HG02840 (cell line): ENCODE measurements at regions not wholly inside any gene's neighbourhood (a gene's known extent, or its start where the extent isn't known, plus 50 kb on each side); places are given as distances from the start of the nearest gene placed in this dataset.

Source experiments
- ATAC-seq: cut with Tn5 transposase; IDR thresholded peaks from one replicate; pipeline ENCODE4 v1.9.1; 2021; ENCODE audit warnings: mild to moderate bottlenecking, moderate library complexity, moderate number of reproducible peaks; ENCODE audit not compliant: unreplicated experiment, low FRiP score

DNA sequence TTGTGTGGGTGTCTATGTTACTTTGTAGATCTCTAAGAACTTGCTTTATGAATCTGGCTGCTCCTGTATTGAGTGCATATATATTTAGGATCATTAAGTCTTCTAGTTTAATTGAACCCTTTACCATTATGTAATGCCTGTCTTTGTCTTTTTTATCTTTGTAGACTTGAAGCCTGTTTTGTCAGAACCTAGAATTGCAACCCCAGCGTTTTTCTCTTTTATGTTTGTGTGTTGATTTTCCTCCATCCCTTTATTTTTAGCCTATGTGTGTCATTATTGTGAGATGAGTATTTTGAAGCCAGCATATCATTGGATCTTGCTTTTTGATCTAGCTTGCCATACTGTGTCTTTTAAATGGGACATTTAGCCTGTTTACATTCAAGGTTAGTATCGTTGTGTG, 573.2 kb downstream of the BRINP3 start:
- no peak for ATAC-seq

GRCh38 chr1:189908113-189908512, 569.6 kb downstream of the BRINP3 start:
- no peak for ATAC-seq

DNA sequence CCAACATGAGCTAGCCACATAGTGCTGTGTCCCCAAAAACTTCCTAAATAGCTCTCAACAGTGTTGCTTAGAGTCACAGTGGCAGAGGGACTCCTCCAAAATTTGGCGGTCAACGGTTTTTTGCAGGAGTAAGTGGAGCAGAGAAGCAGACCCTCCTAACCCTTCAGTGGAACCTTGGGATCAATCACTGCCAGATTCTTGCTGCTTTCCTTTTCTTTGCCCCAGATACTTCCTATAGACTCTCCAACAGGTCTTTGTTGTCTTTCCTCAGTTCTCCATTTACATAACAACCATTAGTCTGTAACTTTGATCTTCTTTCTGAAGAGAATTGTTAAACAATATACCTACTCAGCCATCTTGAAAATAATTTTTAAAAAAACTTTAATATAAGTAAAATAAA, 556.1 kb downstream of the BRINP3 start:
- ATAC-seq, result no peak

DNA sequence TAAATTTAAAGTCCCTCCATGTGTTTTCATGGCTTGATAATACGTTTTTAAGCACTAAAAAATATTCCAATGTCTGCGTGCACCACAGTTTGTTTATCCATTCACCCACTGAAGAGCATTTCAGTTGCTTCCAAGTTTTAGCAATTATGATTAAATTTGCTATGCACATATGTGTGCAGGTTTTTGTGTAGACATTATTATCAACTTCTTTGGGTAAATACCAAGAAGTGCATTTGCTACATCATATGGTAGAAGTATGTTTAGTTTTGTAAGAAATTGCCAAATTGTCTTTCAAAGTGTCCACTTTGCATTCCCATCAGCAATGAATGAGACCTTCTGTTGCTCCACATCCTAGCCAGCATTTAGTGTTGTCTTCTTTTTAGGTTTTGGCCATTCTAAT, 550.0 kb downstream of the BRINP3 start:
- no peak for ATAC-seq

GRCh38 chr1:189929501-189930099, 548.1 kb downstream of the BRINP3 start:
- ATAC-seq, result no peak

DNA sequence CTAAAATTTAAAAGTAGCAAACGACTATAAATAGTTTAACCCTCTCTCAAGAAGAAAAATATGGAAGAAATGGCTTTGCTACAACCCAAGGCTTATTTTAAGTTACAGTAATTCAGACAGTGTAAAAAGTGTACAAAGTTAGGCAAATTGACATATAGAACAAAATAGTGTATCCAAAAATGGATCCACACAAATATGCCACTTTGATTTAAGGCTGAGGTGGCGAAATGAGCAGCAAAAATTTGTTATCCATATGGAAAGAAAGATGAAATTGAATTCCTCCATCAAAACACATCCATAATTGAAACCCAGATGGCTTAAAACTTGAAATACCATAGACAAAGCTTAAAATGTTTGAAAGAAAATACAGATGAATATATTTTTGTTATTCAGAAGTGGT, 540.8 kb downstream of the BRINP3 start:
- ATAC-seq, result no peak

DNA sequence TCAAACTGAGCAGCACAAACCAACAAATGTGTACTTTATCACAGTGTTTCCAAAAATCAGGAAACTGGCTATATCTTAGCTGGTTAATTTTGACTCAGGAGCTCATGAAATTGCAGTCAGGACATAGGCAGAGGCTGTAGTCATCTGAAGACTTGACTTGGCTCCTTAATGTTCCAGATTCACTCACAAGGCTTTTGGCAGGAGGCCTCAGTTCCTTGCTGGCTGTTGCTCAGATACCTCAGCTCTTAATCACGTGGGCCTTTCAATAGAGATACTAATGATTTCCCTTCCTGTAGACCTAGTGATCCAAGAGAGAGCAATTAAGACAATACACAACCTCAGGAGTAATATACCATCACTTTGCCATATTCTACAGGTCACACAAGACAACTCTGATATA, 537.7 kb downstream of the BRINP3 start:
- ATAC-seq, result no peak

DNA sequence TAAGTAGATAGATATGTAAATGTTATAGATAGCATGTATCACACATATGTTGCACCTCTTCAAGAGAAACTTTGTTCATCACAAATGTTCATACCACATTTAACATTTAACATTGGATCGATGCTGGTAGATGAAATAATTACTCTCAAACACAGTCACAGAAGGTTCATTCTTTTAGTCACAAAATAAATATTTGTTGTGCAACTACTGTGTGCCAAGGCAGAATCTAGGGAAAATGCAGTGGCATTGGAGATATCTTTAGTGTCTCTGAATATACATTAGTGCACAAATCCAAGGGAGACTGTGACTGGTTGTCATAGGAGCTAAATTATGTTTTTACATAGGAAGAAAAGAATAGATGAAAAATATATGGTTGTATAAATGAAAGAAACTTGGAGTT, 535.7 kb downstream of the BRINP3 start:
- no peak for ATAC-seq

DNA sequence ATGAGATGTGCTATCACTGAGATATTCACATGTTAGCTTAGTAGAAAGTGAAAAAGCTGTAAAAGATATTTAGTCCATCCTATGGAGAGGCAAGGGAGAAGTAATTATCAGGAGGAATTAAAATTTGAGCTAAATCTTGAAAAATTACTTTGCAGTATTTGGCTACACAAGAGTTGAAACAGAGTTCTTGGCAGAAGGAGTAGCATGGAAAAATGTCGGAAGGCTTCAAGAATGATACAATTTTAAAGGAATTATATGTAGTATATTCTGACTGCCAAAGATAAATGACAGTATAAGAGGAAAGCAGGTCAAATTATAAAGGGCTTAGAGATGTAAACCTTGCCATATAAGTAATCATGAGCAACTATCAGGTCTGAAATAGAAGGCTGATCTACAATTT, 518.9 kb downstream of the BRINP3 start:
- ATAC-seq, result no peak

GRCh38 chr1:189960769-189961168, 516.9 kb downstream of the BRINP3 start:
- ATAC-seq, result no peak

DNA sequence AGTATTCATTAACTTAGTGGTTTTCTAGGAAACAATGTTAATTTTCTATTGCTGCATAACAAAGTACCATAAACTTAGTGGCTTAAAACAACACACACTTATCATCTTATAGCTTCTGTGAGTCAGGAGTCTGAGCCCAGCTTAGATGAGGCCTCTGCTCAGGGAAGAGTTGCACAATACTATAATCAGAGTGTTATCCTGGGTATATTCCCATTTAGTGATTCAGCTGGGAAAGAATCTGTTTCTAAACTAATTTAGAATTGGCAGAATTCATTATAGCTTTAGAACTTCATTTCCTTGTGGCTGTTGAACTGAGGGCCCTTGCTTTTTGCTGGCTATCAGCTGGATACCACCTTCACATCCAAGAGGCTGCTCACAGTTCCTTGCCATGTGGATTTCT, 515.5 kb downstream of the BRINP3 start:
- no peak for ATAC-seq

DNA sequence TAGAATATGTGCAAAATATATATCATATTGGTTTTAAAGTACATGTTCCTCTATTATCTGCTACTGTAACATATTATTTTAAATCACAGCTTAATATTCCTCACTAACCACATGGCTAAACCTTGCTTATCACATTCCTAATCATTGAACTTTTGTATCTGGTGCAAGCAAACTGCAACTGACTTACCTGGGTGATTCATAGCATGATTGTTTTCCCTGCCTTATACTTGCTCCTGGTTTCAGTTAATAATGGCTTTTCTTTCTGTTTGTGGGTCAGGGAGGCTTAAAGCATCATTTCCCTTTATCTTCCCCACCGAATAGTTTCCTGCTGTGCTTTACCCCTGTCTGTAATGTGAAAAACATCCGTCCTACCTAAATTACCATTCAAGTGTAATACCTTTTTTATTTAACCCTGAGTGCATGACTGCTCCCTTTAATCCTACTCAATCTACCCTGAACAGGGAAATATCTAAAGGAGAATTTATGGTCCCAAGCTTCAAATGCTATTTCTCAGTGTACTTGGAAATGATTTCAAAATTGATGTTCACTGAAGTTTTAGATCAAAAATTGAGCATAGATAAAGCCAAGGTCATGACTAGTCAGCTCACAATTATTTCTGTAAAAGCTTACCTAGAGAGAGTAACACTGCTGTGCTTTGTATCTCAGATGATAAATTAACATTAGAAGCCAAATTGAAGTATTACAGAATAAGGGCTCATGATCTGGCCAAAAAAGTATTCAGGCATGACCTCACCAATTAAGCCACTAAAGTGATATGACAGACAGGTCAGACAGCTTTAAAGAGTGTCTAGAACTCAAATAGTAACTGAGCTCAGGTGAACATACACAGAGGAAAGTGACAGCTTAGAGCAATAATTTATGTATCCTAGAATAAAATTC, 507.1 kb downstream of the BRINP3 start:
- ATAC-seq, result no peak

- no peak for ATAC-seq
These were observed 506.0 kb downstream of the BRINP3 start for GRCh38 chr1:189971656-189972055.

GRCh38 chr1:189977184-189977583, 500.5 kb downstream of the BRINP3 start:
- ATAC-seq, result no peak

DNA sequence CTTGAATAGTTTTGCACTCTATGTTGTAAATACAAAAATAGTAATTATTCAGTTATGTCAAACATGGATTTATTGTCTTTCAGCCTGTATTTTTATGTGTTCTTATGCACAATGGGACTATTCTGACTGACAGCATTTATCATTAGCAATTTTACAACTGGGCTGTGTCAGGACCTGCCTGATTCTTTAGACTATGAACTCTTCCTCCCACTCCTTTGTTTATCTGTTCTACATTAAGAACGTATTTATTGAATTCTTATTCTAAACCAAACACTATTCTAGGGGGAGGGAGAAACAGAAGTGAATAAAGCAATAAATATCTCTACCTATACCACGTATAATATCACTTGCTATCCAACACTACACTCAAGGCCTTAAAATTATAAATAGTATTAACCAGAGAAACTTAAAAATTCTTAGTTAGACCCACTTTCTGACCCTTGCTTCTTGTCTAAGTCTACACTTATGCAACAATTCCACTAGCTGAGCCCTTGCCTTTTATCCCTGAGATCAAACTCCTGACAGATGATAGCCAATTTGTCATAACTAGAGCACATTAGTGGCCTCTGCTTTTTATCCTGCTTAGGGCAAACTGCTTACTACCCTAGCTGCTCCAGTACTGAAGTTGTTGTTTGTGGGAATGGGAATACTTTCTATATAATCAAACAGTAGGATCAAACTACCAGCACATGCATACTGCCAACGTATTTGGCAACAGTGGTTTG, 494.3 kb downstream of the BRINP3 start:
- no peak for ATAC-seq

DNA sequence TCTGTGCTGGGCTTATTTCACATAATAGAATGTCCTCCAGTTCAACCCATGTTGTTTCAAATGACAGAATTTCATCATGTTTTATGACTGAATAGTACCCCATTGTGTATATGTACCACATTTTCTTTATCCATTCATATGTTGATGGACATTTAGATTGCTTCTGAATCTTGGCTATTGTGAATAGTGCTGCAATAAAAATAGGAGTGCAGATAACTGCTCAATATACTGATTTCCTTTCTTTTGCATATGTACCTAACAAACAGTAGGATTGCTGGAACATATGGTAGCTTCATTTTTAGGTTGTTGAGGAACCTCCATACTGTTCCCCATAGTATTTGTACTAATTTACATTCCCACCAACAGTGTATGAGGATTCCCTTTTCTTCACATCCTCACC, 491.1 kb downstream of the BRINP3 start:
- no peak for ATAC-seq

GRCh38 chr1:189987509-189987908, 490.2 kb downstream of the BRINP3 start:
- no peak for ATAC-seq

- ATAC-seq, result no peak
These were observed 484.8 kb downstream of the BRINP3 start for GRCh38 chr1:189992856-189993255.

GRCh38 chr1:190000365-190000872, 477.2 kb downstream of the BRINP3 start:
- ATAC-seq, result no peak

DNA sequence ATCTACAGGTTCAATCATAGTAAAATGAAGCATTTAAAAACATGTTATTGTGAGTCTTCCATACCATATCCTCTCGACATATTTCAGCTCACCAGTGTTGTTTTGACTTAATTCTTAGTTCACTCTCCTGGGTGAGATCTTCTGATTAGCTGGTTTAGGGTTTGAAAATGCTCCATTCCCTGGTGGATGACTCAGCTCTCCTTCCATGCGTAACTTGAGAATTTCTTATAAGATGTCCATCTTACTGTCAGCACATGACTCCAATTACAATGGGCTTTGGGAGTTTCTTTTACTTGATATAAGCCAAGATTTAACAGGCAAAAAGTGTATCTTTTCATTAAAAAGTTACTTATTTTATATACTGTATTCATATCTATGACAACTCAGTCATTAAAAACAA, 476.5 kb downstream of the BRINP3 start:
- ATAC-seq, result no peak

GRCh38 chr1:190003376-190003775, 474.3 kb downstream of the BRINP3 start:
- no peak for ATAC-seq
